Lower leg skin (tissue), 3 donors: ENCODE measurements at regions not wholly inside any gene's neighbourhood (a gene's known extent, or its start where the extent isn't known, plus 50 kb on each side); places are given as distances from the start of the nearest gene placed in this dataset.

Source experiments
- CTCF ChIP-seq, 3 donors: fragments of 450-650 bp; IDR thresholded peaks; one replicate each; pipeline ENCODE4 v1.5.1; 2016; ENCODE audit warnings: antibody characterized with exemption in 3 of 3, mild to moderate bottlenecking in 3 of 3, moderate library complexity in 2 of 3
- POLR2A ChIP-seq, 2 donors: fragments of 450-650 bp; IDR thresholded peaks; one replicate each; pipeline ENCODE4 v1.6.1; 2016 to 2017; ENCODE audit warnings: antibody characterized with exemption in 2 of 2, mild to moderate bottlenecking in 1 of 2, moderate library complexity in 1 of 2

GRCh38 chr6:82551831-82552230 is 188.2 kb downstream of the TPBG start:
- no peak for TF ChIP-seq CTCF (IDR thresholded peaks at IDR 0.05)
- TF ChIP-seq POLR2A (IDR thresholded peaks at IDR 0.05), result no peak
